ENCODE measurements at regions not wholly inside any gene's neighbourhood (a gene's known extent, or its start where the extent isn't known, plus 50 kb on each side); places are given as distances from the start of the nearest gene placed in this dataset.
A peak's percentile ranks its signal among the peaks of the same experiment; 100 is the strongest.

GRCh38 chr10:76679030-76679429 lies 958.6 kb downstream of the KCNMA1 start:
- no peak for DNase-seq (ENCODE audit: low read depth)
- in situ Hi-C loops (cut with HindIII; ENCODE audit: low pct_unique_long_range_greater_than_20kb, low sequenced_read_pairs) = no loop called here

DNA sequence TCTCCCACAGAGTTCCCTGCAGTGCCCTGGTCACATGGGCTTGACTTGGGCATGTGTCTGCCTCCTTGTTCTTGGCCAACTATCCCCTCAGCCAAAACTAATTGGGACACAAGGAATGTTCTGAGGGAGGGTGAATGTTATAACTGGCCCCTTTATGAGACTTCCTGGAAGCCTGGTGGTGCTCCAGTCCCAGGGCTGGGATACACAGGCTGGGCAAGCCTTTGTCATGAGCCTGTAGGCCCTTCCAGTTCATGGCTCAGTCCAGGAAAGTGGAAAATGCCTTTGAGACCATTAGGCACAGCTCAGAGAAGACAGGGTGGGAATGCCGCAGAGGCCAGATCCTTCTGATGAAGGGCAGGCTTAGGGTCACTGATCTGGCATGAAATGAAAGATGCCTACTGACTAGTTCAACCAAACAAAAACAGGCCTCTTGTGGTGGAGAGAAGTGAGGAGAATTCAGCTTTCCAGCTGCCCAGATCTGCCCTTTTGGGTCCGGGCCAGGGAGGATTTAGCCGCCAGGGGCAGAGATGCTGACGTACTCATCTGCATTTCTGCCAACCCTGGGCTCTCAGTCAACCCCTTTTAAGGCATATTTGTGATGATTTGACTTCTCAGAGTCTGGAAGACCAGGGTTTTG lies 961.5 kb downstream of the KCNMA1 start:
- in situ Hi-C loops (cut with HindIII; ENCODE audit: low pct_unique_long_range_greater_than_20kb, low sequenced_read_pairs) = no loop called here
- DNase-seq (ENCODE audit: low read depth) = no peak

GRCh38 chr10:76675561-76675950 lies 962.1 kb downstream of the KCNMA1 start:
- in situ Hi-C loops (cut with HindIII; ENCODE audit: low pct_unique_long_range_greater_than_20kb, low sequenced_read_pairs) = no loop called here
- no peak for DNase-seq (ENCODE audit: low read depth)

- DNase-seq (ENCODE audit: low read depth) = no peak
- in situ Hi-C loops (cut with HindIII; ENCODE audit: low pct_unique_long_range_greater_than_20kb, low sequenced_read_pairs) = no loop called here
Measured at GRCh38 chr10:76667408-76668370, 969.9 kb downstream of the KCNMA1 start.

GRCh38 chr10:76666891-76667290 lies 970.7 kb downstream of the KCNMA1 start:
- DNase-seq (ENCODE audit: low read depth) = no peak
- in situ Hi-C loops (cut with HindIII; ENCODE audit: low pct_unique_long_range_greater_than_20kb, low sequenced_read_pairs) = no loop called here

DNA sequence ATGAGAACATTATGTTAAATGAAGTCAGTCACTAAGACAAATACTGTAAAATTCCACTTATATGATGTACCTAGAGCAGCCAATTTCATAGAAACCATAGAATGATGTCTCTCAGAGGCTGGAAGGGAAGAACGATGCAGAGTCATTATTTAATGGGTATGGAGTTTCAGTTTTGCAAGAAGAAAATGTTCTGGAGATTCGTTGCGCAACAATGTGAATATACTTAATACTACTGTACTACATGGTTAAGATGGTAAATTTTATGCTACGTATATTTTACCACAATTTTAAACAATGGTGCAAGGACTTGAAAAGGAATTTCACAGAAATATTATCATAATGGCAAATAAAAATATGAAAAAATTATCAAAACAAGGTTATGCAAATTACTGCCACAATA lies 972.6 kb downstream of the KCNMA1 start:
- in situ Hi-C loops (cut with HindIII; ENCODE audit: low pct_unique_long_range_greater_than_20kb, low sequenced_read_pairs) = no loop called here
- DNase-seq (ENCODE audit: low read depth) = no peak

DNA sequence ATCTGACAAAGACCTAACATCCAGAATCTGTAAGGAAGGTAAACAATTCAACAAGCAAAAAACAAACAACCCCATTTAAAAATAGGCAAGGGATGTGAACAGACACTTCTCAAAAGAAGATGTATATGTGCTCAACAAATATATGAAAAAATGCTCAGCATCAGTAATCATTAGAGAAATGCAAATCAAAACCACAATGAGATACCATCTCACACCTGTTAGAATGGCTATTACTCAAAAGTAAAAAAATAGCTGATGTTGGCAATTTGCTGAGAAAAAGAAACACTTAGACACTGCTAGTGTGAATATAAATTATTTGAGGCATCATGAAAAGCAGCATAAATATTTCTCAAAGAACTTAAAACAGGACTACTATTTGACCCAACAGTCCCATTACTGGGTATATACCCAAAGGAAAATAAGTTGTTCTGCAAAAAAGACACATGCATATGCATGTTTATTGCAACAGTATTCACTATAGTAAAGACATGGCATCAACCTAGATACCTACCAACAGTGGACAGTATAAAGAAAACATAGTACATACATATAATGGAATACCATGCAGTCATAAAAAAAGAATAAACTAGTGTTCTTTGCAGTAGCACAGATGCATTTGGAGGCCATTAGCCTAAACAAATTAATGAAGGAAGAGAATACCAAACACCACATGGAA lies 980.1 kb downstream of the KCNMA1 start:
- in situ Hi-C loops (cut with HindIII; ENCODE audit: low pct_unique_long_range_greater_than_20kb, low sequenced_read_pairs) = no loop called here
- DNase-seq (ENCODE audit: low read depth) = no peak

GRCh38 chr10:76651154-76651553 lies 986.5 kb downstream of the KCNMA1 start:
- in situ Hi-C loops (cut with HindIII; ENCODE audit: low pct_unique_long_range_greater_than_20kb, low sequenced_read_pairs) = no loop called here
- no peak for DNase-seq (ENCODE audit: low read depth)

- in situ Hi-C loops (cut with HindIII; ENCODE audit: low pct_unique_long_range_greater_than_20kb, low sequenced_read_pairs) = no loop called here
Measured at GRCh38 chr10:76649723-76650127, 987.9 kb downstream of the KCNMA1 start.

GRCh38 chr10:76649254-76649653 lies 988.4 kb downstream of the KCNMA1 start:
- DNase-seq (ENCODE audit: low read depth) = no peak

More at GRCh38 chr10:76649723-76650127, 987.9 kb downstream of the KCNMA1 start:
- peak; percentile 30 for DNase-seq (ENCODE audit: low read depth)

DNA sequence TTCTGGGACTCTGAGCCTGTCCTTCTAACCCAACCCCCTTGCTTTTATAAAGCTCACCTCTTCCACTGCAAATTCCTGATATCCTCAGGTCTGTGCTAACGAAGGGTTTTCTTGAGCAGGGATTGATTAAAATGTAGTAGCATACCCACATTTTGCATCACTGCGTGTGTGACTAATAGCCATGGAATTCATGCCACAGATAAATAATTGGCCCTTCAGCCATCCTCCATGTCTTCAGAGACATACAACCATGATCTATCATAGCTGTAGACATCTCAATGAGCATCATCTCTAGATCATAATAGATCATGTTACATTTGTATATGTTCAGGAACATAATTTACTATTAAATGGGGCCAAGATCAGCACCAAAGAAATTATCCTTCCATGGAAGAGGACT lies 990.3 kb downstream of the KCNMA1 start:
- peak; percentile 20 for DNase-seq (ENCODE audit: low read depth)
- in situ Hi-C loops (cut with HindIII; ENCODE audit: low pct_unique_long_range_greater_than_20kb, low sequenced_read_pairs) = no loop called here

More at GRCh38 chr10:76649254-76649653, 988.4 kb downstream of the KCNMA1 start:
- in situ Hi-C loops (cut with HindIII; ENCODE audit: low pct_unique_long_range_greater_than_20kb, low sequenced_read_pairs) = no loop called here

DNA sequence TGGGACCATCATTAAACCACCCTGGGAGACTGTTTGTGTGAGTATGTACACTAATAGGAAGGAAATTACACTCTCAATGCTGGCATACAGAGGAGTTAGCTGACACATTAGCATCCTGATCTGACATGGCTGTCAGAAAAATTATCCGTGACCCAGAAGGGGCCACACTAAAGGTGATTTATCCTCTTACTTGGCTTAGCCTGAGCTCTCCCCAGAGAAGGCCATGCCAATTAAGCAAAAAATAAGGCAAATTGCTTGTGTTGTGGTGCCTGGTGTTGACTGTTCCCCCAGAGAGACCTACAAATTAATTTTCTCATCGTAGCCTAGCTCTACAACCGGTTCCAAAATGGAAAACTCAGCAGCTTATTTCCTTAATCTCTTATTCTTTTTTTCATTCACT lies 992.3 kb downstream of the KCNMA1 start:
- no peak for DNase-seq (ENCODE audit: low read depth)

DNA sequence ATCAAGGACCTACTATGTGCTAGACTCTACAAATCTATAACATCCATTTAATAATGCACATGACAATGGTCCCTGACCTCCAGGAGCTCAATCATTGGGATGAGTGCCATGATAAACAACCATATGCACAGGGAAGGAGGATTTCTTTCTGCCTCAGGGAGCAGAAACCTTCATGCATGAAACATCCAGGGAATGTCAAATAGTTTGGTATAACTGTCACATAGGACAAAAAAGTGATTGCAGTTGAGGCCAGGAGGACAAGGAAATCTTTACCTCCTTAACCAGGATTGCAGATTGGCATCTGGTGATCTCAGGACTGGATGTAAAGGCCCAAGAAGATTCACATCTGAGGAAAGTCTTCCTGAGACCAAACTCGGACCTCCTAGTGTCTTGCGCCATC lies 993.1 kb downstream of the KCNMA1 start:
- in situ Hi-C loops (cut with HindIII; ENCODE audit: low pct_unique_long_range_greater_than_20kb, low sequenced_read_pairs) = no loop called here
- peak; percentile 61 for DNase-seq (ENCODE audit: low read depth)

More for the DNA sequence above, 992.3 kb downstream of the KCNMA1 start:
- in situ Hi-C loops (cut with HindIII; ENCODE audit: low pct_unique_long_range_greater_than_20kb, low sequenced_read_pairs) = no loop called here

DNA sequence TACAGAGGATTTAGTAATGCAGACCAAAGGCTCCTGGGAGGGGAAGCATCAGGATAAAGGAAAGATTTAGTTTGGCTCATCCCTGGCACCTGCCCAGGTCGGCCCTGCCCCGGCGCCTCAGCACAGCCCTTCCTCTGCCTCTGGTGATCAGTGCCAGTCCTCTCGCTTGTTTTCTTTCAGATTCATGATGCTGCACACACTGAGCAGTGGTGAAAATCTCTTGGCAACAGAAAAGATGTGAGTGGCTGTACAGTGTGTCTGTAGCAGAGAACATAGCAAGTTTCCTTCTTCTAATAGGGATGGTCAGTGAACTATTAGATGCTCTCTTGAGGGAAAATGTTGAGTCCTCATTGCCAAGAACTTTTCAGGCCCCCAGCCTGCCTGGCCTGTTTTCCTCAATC lies 994.1 kb downstream of the KCNMA1 start:
- in situ Hi-C loops (cut with HindIII; ENCODE audit: low pct_unique_long_range_greater_than_20kb, low sequenced_read_pairs) = no loop called here

DNA sequence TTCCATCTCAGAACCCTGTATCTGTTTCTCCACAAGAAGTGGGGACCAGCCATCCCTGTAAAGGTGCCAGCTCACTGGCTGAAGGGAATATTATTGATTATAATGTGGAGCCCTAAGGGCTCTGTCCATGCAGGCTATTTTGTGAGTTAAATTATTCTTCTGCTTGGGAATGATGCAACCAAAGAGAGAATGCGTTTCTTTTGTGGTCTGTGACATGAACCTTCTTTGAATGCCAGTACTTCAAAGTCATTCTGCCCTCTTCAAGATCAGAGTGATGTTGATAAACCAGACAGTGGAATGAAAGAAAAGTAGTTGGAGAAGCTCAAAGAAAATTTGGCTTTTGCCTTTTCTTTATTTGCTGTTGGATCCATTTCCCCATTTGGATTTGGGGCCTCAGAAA lies 995.2 kb downstream of the KCNMA1 start:
- in situ Hi-C loops (cut with HindIII; ENCODE audit: low pct_unique_long_range_greater_than_20kb, low sequenced_read_pairs) = no loop called here
- no peak for DNase-seq (ENCODE audit: low read depth)

More for the DNA sequence above, 994.1 kb downstream of the KCNMA1 start:
- no peak for DNase-seq (ENCODE audit: low read depth)

DNA sequence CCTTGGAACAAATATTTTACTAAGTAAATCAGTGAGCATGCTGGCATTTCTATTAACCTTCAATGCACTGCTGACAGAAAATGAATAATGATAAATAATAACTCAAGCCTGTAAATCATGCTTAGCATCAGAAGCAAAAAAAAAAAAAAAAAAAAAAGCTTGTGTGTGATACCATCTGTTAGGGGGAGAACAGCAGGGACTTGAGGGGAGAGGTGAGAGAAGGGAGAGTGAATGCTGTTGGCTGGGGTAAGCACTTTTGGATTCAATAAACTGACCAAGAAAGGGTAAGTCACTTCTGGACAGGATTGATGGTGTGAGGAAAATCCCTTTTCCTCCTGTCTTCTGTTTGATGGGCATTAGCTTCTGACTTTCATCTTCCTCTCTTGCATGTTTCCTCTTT lies 996.4 kb downstream of the KCNMA1 start:
- DNase-seq (ENCODE audit: low read depth) = no peak
- in situ Hi-C loops (cut with HindIII; ENCODE audit: low pct_unique_long_range_greater_than_20kb, low sequenced_read_pairs) = no loop called here

DNA sequence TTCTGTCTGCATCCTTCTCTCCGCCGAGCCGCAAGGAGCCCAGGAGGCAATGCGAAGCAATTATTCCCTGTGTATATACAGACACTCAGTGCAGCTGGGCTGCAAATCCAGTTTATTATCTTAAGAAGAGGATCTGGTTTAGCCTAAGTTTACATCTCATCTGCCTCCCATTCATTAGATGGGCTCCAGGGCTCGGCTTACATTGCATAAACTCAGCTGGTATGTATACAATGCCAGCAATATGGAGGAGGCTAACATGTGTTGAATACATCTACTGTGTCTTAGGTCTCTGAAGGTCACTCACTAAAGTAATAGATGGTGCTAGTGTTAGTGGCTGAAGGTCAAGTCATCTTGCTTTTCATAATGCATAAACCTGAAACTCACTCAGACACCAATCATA lies 996.8 kb downstream of the KCNMA1 start:
- in situ Hi-C loops (cut with HindIII; ENCODE audit: low pct_unique_long_range_greater_than_20kb, low sequenced_read_pairs) = no loop called here
- DNase-seq (ENCODE audit: low read depth) = no peak

- DNase-seq (ENCODE audit: low read depth) = peak; percentile 16
- in situ Hi-C loops (cut with HindIII; ENCODE audit: low pct_unique_long_range_greater_than_20kb, low sequenced_read_pairs) = no loop called here
Measured at GRCh38 chr10:76632767-76633051, 1004.9 kb downstream of the KCNMA1 start.

All from Caki2 (cell line).